ENCODE measurements at regions not wholly inside any gene's neighbourhood (a gene's known extent, or its start where the extent isn't known, plus 50 kb on each side); places are given as distances from the start of the nearest gene placed in this dataset.

- dilution Hi-C loops (cut with MboI; ENCODE audit: extremely low pct_ligation_motif_present, low sequenced_read_pairs): no loop called here
- H3K27ac ChIP-seq (ENCODE audit: insufficient read depth, low read depth, low read length): no peak overlapping the region
- POLR2A ChIA-PET: no interaction called here
- H3K36me3 ChIP-seq (ENCODE audit: control insufficient read depth in 2 of 2, extremely low read depth in 1 of 2, insufficient read depth in 2 of 2, low read length in 2 of 2): no peaks in the 10 kb centered on the region
- CTCF ChIA-PET: no interaction called here
- H3K9ac ChIP-seq (replicated peaks; ENCODE audit: extremely low read depth, insufficient read depth, low read length): no peak overlapping the region
- no peak overlapping the region for H3K4me3 ChIP-seq (replicated peaks in 1 of 3; ENCODE audit: insufficient read depth in 1 of 3, low read depth in 1 of 3, low read length in 3 of 3)
- H3K9me1 ChIP-seq (replicated peaks; ENCODE audit: control insufficient read depth, extremely low read depth, insufficient read depth, low read length): no peaks in the 10 kb centered on the region
- no TSS peak for BruUV-seq (replicated peaks)
- DNase-seq (ENCODE audit: low read depth, low spot score) (no peak), FAIRE-seq (no peak)
- no peak overlapping the region for H3K4me2 ChIP-seq (ENCODE audit: insufficient read depth, low read length)
- no peaks in the 10 kb centered on the region for H3K4me1 ChIP-seq (ENCODE audit: control insufficient read depth, extremely low read depth, insufficient read depth, low read length)
- H3K79me2 ChIP-seq (ENCODE audit: control insufficient read depth, insufficient read depth, low read length): no peaks in the 10 kb centered on the region
- H4K20me1 ChIP-seq (replicated peaks; ENCODE audit: control insufficient read depth, extremely low read depth, insufficient read depth, low read length): no peaks in the 10 kb centered on the region
- H2AFZ ChIP-seq (ENCODE audit: low read depth, low read length): no peak overlapping the region
- no peaks in the 10 kb centered on the region for H3K27me3 ChIP-seq (ENCODE audit: control insufficient read depth in 2 of 2, insufficient read depth in 2 of 2, low read length in 2 of 2)
- TF ChIP-seq JUN (IDR thresholded peaks at IDR 0.05; ENCODE audit: borderline replicate concordance, insufficient read depth, insufficient read length, low read depth) (no peak), EZH2 (IDR thresholded peaks at IDR 0.05; ENCODE audit: borderline replicate concordance, low read depth, low read length, severe bottlenecking) (no peak), MYC (IDR thresholded peaks at IDR 0.05; ENCODE audit: low read depth, low read length) (no peak)
- TF ChIP-seq, protein P1, sequence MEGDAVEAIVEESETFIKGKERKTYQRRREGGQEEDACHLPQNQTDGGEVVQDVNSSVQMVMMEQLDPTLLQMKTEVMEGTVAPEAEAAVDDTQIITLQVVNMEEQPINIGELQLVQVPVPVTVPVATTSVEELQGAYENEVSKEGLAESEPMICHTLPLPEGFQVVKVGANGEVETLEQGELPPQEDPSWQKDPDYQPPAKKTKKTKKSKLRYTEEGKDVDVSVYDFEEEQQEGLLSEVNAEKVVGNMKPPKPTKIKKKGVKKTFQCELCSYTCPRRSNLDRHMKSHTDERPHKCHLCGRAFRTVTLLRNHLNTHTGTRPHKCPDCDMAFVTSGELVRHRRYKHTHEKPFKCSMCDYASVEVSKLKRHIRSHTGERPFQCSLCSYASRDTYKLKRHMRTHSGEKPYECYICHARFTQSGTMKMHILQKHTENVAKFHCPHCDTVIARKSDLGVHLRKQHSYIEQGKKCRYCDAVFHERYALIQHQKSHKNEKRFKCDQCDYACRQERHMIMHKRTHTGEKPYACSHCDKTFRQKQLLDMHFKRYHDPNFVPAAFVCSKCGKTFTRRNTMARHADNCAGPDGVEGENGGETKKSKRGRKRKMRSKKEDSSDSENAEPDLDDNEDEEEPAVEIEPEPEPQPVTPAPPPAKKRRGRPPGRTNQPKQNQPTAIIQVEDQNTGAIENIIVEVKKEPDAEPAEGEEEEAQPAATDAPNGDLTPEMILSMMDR (IDR thresholded peaks at IDR 0.05; ENCODE audit: extremely low read depth in 1 of 2, insufficient read depth in 1 of 2, low read depth in 1 of 2, low read length in 2 of 2): no peak
- intact Hi-C loops (cut with micrococcal nuclease): no loop called here
- no peaks in the 10 kb centered on the region for H3K9me3 ChIP-seq (replicated peaks; ENCODE audit: control insufficient read depth, insufficient read depth, low read length)
Observed at GRCh38 chr13:54206626-54207025, 1178.0 kb downstream of the OLFM4 start.

DNA sequence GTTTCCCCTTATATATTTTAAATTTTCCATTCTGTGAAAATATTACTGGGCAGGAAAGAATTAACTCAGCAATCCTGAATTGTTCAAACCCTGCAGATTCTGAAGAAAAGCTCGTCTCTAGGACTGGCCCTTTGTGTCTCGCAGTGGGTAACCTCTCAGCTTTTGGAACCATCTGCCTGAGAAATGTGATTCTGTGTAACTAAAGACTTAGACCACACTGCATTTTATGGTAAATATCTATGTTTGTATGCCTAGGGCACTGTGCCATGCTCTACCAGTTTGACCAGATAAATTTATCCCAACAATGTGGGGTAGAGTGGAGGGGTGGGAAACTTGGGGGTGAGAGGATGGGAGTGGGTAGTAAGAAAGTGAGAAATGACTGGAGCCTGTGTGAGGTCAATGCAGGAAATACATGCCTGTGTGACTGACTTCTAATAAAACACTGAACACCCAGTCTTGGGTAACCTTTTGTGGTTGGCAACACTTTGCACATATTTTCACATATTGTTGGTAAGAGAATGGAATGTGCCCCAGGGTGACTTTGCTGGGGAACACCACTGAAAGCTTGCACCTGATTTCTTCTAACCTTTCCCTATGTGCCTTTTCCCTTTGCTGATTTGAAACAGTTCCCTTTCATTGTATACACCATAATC lies 1181.9 kb downstream of the OLFM4 start:
- no peak overlapping the region for H3K4me2 ChIP-seq (ENCODE audit: insufficient read depth, low read length)
- ChIA-PET CTCF (no interaction called here), POLR2A (no interaction called here)
- no peaks in the 10 kb centered on the region for H3K9me1 ChIP-seq (replicated peaks; ENCODE audit: control insufficient read depth, extremely low read depth, insufficient read depth, low read length)
- no peak overlapping the region for H3K9ac ChIP-seq (replicated peaks; ENCODE audit: extremely low read depth, insufficient read depth, low read length)
- FAIRE-seq: no peak
- intact Hi-C loops (cut with micrococcal nuclease): no loop called here
- DNase-seq (ENCODE audit: low read depth, low spot score): no peak
- no peaks in the 10 kb centered on the region for H3K9me3 ChIP-seq (replicated peaks; ENCODE audit: control insufficient read depth, insufficient read depth, low read length)
- no peak overlapping the region for H2AFZ ChIP-seq (ENCODE audit: low read depth, low read length)
- H3K4me3 ChIP-seq (replicated peaks in 1 of 3; ENCODE audit: insufficient read depth in 1 of 3, low read depth in 1 of 3, low read length in 3 of 3): no peak overlapping the region
- H3K36me3 ChIP-seq (ENCODE audit: control insufficient read depth in 2 of 2, extremely low read depth in 1 of 2, insufficient read depth in 2 of 2, low read length in 2 of 2): no peaks in the 10 kb centered on the region
- no peak for TF ChIP-seq JUN (IDR thresholded peaks at IDR 0.05; ENCODE audit: borderline replicate concordance, insufficient read depth, insufficient read length, low read depth)
- no peak for TF ChIP-seq GATA2 (IDR thresholded peaks at IDR 0.05; ENCODE audit: insufficient read depth, insufficient read length, low read depth, low read length)
- TF ChIP-seq MYC (IDR thresholded peaks at IDR 0.05; ENCODE audit: low read depth, low read length): no peak
- no peak for TF ChIP-seq POLR2AphosphoS5 (IDR thresholded peaks at IDR 0.05; ENCODE audit: insufficient read depth, low read depth, low read length)
- TF ChIP-seq, protein P1 (IDR thresholded peaks at IDR 0.05; ENCODE audit: extremely low read depth in 1 of 2, insufficient read depth in 1 of 2, low read depth in 1 of 2, low read length in 2 of 2): no peak
- TF ChIP-seq, protein P2, sequence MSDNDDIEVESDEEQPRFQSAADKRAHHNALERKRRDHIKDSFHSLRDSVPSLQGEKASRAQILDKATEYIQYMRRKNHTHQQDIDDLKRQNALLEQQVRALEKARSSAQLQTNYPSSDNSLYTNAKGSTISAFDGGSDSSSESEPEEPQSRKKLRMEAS (IDR thresholded peaks at IDR 0.05; ENCODE audit: insufficient read depth, insufficient read length): no peak
- TF ChIP-seq POLR2A (IDR thresholded peaks at IDR 0.05; ENCODE audit: low read depth, low read length): no peak
- TF ChIP-seq EZH2 (IDR thresholded peaks at IDR 0.05; ENCODE audit: borderline replicate concordance, low read depth, low read length, severe bottlenecking): no peak
- TF ChIP-seq FOS (IDR thresholded peaks at IDR 0.05; ENCODE audit: borderline replicate concordance, insufficient read depth, low read length): no peak
- no peaks in the 10 kb centered on the region for H3K79me2 ChIP-seq (ENCODE audit: control insufficient read depth, insufficient read depth, low read length)
- dilution Hi-C loops (cut with MboI; ENCODE audit: extremely low pct_ligation_motif_present, low sequenced_read_pairs): no loop called here
- no peaks in the 10 kb centered on the region for H3K4me1 ChIP-seq (ENCODE audit: control insufficient read depth, extremely low read depth, insufficient read depth, low read length)
- H3K27ac ChIP-seq (ENCODE audit: insufficient read depth, low read depth, low read length): no peak overlapping the region
- no peaks in the 10 kb centered on the region for H4K20me1 ChIP-seq (replicated peaks; ENCODE audit: control insufficient read depth, extremely low read depth, insufficient read depth, low read length)
- no peaks in the 10 kb centered on the region for H3K27me3 ChIP-seq (ENCODE audit: control insufficient read depth in 2 of 2, insufficient read depth in 2 of 2, low read length in 2 of 2)
- BruUV-seq (replicated peaks): no TSS peak
